Left ventricle myocardium inferior (tissue), 1 donor: ENCODE measurements at regions not wholly inside any gene's neighbourhood (a gene's known extent, or its start where the extent isn't known, plus 50 kb on each side); places are given as distances from the start of the nearest gene placed in this dataset.

Source experiments
- DNase-seq: peaks from one replicate; pipeline ENCODE4 v3.0.0-alpha.2; 2020
- H3K27ac ChIP-seq: fragments of 200-600 bp; replicated peaks from 2 replicates; pipeline ENCODE4 v1.8.0; 2021
- H3K27me3 ChIP-seq: fragments of 200-600 bp; 2 replicates; pipeline ENCODE4 v1.8.0; 2021; ENCODE audit warnings: low read depth
- H3K36me3 ChIP-seq: fragments of 200-600 bp; 2 replicates; pipeline ENCODE4 v1.8.0; 2021
- H3K4me1 ChIP-seq: fragments of 200-600 bp; 2 replicates; pipeline ENCODE4 v1.8.0; 2021
- H3K4me3 ChIP-seq: fragments of 200-600 bp; 2 replicates; pipeline ENCODE4 v1.8.0; 2021; ENCODE audit warnings: mild to moderate bottlenecking, moderate library complexity
- H3K9me3 ChIP-seq: fragments of 200-600 bp; replicated peaks from 2 replicates; pipeline ENCODE4 v1.8.0; 2021
- intact Hi-C: fragments of 100-400 bp; cut with micrococcal nuclease; formaldehyde crosslinking; loops from one replicate; pipeline ENCODE4 v1.11.0; 2022
- TF ChIP-seq, protein P1 (sequence below): fragments of 200-600 bp; IDR thresholded peaks from 2 replicates; pipeline ENCODE4 v1.8.0; 2021; ENCODE audit warnings: antibody characterized with exemption, mild to moderate bottlenecking, borderline replicate concordance
- donor health status: DM: no; HTN: yes; CAD: no; lungs with severe emphysema.

DNA sequence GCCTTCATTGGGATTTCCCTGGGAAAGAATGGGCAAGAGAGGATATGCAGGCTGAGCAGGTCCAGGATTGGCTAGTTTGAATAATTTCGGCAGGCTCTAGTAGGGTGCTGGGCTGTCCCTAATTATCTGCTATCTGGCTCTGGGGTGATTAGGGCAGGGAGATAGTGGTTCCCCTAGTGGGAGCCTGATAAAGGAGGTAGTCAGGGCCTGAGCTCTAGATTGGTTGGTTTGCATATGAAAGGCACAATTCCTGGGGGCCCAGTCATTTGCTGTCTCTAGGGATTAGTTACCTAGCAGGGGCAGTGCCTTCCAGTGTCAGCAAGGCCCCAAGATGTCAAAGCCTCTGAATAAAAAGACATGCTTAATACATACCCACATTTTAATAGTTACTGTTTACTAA, 690.1 kb upstream of the KLHL29 start:
- intact Hi-C loops = no loop called here
- Histone ChIP-seq H3K36me3 (no peaks in the 10 kb centered on the region), H3K4me1 (no peaks in the 10 kb centered on the region), H3K9me3 (no peaks in the 10 kb centered on the region), H3K4me3 (no peak overlapping the region), H3K27ac (no peak overlapping the region), H3K27me3 (no peaks in the 10 kb centered on the region)
- TF ChIP-seq, protein P1, sequence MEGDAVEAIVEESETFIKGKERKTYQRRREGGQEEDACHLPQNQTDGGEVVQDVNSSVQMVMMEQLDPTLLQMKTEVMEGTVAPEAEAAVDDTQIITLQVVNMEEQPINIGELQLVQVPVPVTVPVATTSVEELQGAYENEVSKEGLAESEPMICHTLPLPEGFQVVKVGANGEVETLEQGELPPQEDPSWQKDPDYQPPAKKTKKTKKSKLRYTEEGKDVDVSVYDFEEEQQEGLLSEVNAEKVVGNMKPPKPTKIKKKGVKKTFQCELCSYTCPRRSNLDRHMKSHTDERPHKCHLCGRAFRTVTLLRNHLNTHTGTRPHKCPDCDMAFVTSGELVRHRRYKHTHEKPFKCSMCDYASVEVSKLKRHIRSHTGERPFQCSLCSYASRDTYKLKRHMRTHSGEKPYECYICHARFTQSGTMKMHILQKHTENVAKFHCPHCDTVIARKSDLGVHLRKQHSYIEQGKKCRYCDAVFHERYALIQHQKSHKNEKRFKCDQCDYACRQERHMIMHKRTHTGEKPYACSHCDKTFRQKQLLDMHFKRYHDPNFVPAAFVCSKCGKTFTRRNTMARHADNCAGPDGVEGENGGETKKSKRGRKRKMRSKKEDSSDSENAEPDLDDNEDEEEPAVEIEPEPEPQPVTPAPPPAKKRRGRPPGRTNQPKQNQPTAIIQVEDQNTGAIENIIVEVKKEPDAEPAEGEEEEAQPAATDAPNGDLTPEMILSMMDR = no peak
- no peak for DNase-seq

DNA sequence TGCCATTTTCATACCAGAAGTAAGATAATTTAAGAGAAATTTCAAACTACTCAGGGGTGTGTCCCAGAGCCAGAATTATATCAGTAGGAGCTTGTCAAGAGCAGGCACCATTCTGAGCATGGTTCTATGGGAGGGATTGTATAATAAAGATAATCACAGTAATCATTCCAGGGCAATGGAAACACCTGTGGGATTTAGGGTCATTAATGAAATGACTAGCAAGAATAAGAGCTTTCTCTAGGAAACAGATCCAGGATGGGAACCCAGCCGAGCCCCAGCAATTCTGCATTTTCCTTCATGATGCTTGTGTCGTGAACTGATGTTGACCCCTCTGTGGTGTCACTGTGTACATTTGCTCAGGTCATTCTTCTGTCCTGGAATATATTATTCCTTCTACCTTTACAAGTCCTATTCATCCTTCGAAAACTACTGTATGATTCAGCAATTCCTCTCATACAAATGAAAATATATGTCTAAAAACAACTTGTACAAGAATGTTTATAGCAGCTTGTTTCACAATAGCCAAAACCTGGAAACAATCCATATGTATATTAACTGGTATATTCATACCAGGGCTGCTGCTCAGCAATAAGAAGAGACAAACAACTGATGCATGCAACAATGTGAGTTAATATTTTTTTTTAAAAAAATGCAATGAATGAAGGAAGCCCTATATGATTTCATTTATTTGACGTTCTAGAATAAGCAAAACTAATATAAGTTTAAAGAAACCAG, 687.8 kb upstream of the KLHL29 start:
- H3K36me3 ChIP-seq = no peaks in the 10 kb centered on the region
- no peak for DNase-seq
- intact Hi-C loops = no loop called here

DNA sequence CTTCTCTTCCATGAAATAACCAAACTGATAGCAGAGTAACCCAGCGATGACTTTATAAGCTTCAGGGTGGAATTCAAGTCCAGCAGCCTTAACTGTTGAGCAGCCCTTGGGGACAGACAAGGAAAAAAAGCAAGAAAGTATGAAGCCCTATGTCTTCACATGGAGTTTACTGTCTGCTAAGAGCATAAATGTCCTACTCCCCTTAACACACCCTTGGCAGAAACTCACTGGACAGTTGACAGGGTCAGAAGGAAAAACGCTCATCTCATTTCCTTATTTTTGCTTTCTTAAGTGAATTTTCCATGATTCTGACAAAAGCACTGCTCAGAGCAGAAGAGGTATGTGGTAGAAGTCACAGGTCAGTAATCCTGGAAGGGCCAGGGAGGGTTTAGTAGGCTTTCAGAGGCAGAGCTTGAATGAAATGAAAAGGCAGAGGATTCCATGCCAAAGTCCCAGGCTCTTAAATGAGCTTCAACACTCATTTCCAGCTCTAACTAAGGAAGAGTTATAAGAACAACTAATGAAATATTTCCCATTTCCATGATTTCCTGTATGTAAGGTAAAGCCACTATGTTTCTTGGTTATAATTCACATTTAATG, 683.3 kb upstream of the KLHL29 start:
- Histone ChIP-seq H3K9me3 (no peaks in the 10 kb centered on the region), H3K4me1 (no peaks in the 10 kb centered on the region), H3K4me3 (no peak overlapping the region), H3K27ac (no peak overlapping the region), H3K36me3 (no peaks in the 10 kb centered on the region), H3K27me3 (no peaks in the 10 kb centered on the region)
- DNase-seq = no peak
- TF ChIP-seq, protein P1 = no peak
- intact Hi-C loops = no loop called here

More for the DNA sequence above, 687.8 kb upstream of the KLHL29 start:
- Histone ChIP-seq H3K4me1 (no peaks in the 10 kb centered on the region), H3K4me3 (no peak overlapping the region), H3K27ac (no peak overlapping the region), H3K9me3 (no peaks in the 10 kb centered on the region), H3K27me3 (no peaks in the 10 kb centered on the region)
- TF ChIP-seq, protein P1 = no peak

DNA sequence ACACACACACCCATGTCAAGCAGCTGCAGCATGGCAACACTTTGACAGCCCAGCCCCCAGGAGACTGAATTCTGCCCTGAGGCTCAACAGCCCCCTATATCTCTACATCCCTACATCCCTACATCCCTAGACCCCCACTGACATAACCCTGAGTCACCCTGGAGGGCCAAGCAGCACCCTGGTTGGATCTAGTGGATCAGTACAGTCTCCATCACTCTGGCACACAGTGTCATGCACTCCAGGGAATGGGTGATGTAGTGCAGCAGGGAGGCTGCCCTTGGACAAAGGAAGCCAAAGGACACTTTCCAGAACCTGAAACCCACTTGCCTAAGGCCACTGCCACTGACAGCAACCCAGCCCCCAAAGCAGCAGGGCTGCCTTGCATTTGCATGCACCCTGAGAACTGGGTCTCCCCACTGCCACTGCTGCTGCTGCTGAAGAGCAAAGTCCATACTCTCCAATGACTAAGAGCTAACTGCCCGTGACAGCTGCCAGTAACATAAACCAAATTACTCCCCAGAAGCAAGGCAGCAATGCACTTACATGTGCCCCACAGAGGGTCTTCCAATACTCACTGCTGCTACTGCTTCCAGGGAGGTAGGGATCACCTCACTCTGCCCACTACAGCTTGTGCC, 681.6 kb upstream of the KLHL29 start:
- Histone ChIP-seq H3K9me3 (no peaks in the 10 kb centered on the region), H3K36me3 (no peaks in the 10 kb centered on the region), H3K4me3 (no peak overlapping the region), H3K27me3 (no peaks in the 10 kb centered on the region), H3K4me1 (no peaks in the 10 kb centered on the region), H3K27ac (no peak overlapping the region)
- no peak for DNase-seq
- TF ChIP-seq, protein P1 = no peak
- intact Hi-C loops = no loop called here

DNA sequence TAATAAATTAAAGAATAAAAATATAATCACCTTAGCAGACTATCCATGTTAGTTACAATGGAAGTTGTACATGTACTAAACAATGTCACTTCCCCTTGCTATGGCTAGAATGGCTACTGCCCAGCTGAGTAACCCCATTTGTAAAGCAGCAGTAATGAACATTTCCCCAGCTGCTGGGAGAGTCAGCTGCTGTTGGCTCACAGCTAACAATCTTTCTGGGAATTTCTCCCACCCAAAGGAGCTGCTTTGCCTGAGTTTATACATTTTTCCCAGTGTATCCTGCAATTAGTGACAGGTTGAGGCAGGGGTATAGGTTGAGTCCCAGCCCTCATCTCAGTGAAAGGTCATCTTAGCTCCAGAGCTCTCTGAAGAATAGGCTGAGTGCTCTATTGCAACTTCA, 665.6 kb upstream of the KLHL29 start:
- Histone ChIP-seq H3K27me3 (no peaks in the 10 kb centered on the region), H3K4me3 (no peak overlapping the region), H3K36me3 (no peaks in the 10 kb centered on the region), H3K9me3 (peaks cover 23% of the 10 kb centered on the region), H3K27ac (no peak overlapping the region), H3K4me1 (no peaks in the 10 kb centered on the region)
- intact Hi-C loops = no loop called here
- TF ChIP-seq, protein P1 = no peak
- DNase-seq = no peak
